ENCODE measurements at regions not wholly inside any gene's neighbourhood (a gene's known extent, or its start where the extent isn't known, plus 50 kb on each side); places are given as distances from the start of the nearest gene placed in this dataset.

GRCh38 chr4:138573246-138573645 is 331.1 kb upstream of the SLC7A11 start:
- no peak for TF ChIP-seq CTCF (IDR thresholded peaks at IDR 0.05 in 8 of 11, conservative IDR thresholded peaks at IDR 0.05 in 3 of 11)
- no peak for TF ChIP-seq POLR2A (IDR thresholded peaks at IDR 0.05)
